Smooth muscle cell (in vitro differentiated cells): ENCODE measurements at regions not wholly inside any gene's neighbourhood (a gene's known extent, or its start where the extent isn't known, plus 50 kb on each side); places are given as distances from the start of the nearest gene placed in this dataset.
A peak's percentile ranks its signal among the peaks of the same experiment; 100 is the strongest.
"Not testable (repeated sequence)": the region's sequence is repeated elsewhere in the genome, so short reads cannot be mapped to it uniquely, and the experiment has no call there.

Source experiments
- DNase-seq: peaks from one replicate; lab custom pipeline; 2025; ENCODE audit not compliant: unreplicated experiment; lab: John Stamatoyannopoulos, UW
- H2AFZ ChIP-seq: fragments of 200-600 bp; sonication (generic); 2 replicates; pipeline ENCODE4 v1.6.0; 2016; ENCODE audit warnings: antibody characterized with exemption, low read depth, mild to moderate bottlenecking
- H3F3A ChIP-seq: fragments of 200-600 bp; sonication (generic); 2 replicates; pipeline ENCODE4 v1.6.0; 2017; ENCODE audit warnings: antibody characterized with exemption, low read depth
- H3K27ac ChIP-seq: fragments of 200-600 bp; sonication (generic); 2 replicates; pipeline ENCODE4 v1.5.1; 2016; ENCODE audit warnings: low read depth, mild to moderate bottlenecking
- H3K27me3 ChIP-seq: fragments of 200-600 bp; sonication (generic); 2 replicates; pipeline ENCODE4 v1.6.1; 2016; ENCODE audit warnings: low read depth, mild to moderate bottlenecking
- H3K36me3 ChIP-seq: fragments of 200-600 bp; sonication (generic); 2 replicates; pipeline ENCODE4 v1.5.1; 2016; ENCODE audit warnings: low read depth
- H3K4me1 ChIP-seq: fragments of 200-600 bp; sonication (generic); 2 replicates; pipeline ENCODE4 v1.5.1; 2016; ENCODE audit warnings: low read depth
- H3K4me2 ChIP-seq: fragments of 200-600 bp; sonication (generic); 2 replicates; pipeline ENCODE4 v1.6.0; 2016; ENCODE audit warnings: mild to moderate bottlenecking
- H3K4me3 ChIP-seq: fragments of 200-600 bp; sonication (generic); 2 replicates; pipeline ENCODE4 v1.5.1; 2016; ENCODE audit warnings: mild to moderate bottlenecking
- H3K79me2 ChIP-seq: fragments of 200-600 bp; sonication (generic); 2 replicates; pipeline ENCODE4 v1.6.0; 2016; ENCODE audit warnings: low read depth, mild to moderate bottlenecking
- H3K9ac ChIP-seq: fragments of 200-600 bp; sonication (generic); 2 replicates; pipeline ENCODE4 v1.6.0; 2016; ENCODE audit warnings: low read depth
- H3K9me3 ChIP-seq: fragments of 200-600 bp; sonication (generic); replicated peaks from 2 replicates; pipeline ENCODE4 v1.5.1; 2016; ENCODE audit warnings: low read depth
- H4K20me1 ChIP-seq: fragments of 200-600 bp; sonication (generic); 2 replicates; pipeline ENCODE4 v1.6.0; 2016; ENCODE audit warnings: low read depth
- CTCF ChIP-seq: fragments of 200-600 bp; sonication (generic); IDR thresholded peaks from 2 replicates; pipeline ENCODE4 v1.5.1; 2017; ENCODE audit warnings: borderline replicate concordance, mild to moderate bottlenecking, antibody characterized with exemption; ENCODE audit not compliant: insufficient read depth, poor library complexity, severe bottlenecking
- WGBS: methylation state at CpG from one replicate; pipeline ENCODE4 v1.1.7; 2016; ENCODE audit warnings: low lambda C conversion rate; 5-methylcytosine and 5-hydroxymethylcytosine counted together

GRCh38 chr15:46088486-46089445, 453.9 kb downstream of the SQOR start:
- Histone ChIP-seq H3F3A (no peaks in the 10 kb centered on the region), H3K4me3 (no peak overlapping the region), H3K4me1 (peaks cover 5% of the 10 kb centered on the region), H3K9me3 (no peaks in the 10 kb centered on the region), H3K36me3 (no peaks in the 10 kb centered on the region), H3K79me2 (no peaks in the 10 kb centered on the region), H4K20me1 (no peaks in the 10 kb centered on the region), H3K4me2 (no peak overlapping the region), H2AFZ (no peak overlapping the region), H3K27me3 (no peaks in the 10 kb centered on the region), H3K27ac (no peak overlapping the region), H3K9ac (no peak overlapping the region)
- WGBS: 76% methylated on average over 3 of the region's 3 CpGs
- no peak for TF ChIP-seq CTCF
- no peak for DNase-seq

DNA sequence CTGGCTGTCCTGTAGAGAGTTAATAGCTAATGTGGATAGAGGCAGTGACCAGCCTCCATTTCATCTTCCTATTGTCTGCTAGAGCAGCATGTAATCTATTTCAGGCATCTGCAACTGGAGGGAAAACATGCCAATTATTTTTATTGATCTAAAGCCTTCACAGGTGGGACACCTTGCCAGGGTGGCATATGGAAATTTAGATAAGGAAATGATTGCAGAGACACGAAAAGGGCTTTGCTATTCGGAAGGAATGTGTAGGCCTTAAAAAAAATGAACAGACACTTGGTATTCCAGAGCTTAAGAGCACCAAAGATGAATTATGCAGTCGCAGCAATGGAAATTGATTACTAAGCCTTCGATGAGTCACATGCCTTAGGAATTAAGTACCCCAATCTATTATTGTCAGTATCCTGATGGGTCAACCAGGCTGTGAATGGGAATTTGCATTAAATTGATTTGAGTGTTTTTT, 454.7 kb downstream of the SQOR start:
- Histone ChIP-seq H3K79me2 (no peaks in the 10 kb centered on the region), H2AFZ (no peak overlapping the region), H3K4me1 (peaks cover 5% of the 10 kb centered on the region), H3K27ac (no peak overlapping the region), H3K4me2 (no peak overlapping the region), H3F3A (no peaks in the 10 kb centered on the region), H3K4me3 (no peak overlapping the region), H3K9ac (no peak overlapping the region), H3K36me3 (no peaks in the 10 kb centered on the region), H4K20me1 (no peaks in the 10 kb centered on the region), H3K9me3 (no peaks in the 10 kb centered on the region), H3K27me3 (no peaks in the 10 kb centered on the region)
- no peak for DNase-seq
- TF ChIP-seq CTCF: no peak
- WGBS: 60% methylated on average over 4 of the region's 4 CpGs

DNA sequence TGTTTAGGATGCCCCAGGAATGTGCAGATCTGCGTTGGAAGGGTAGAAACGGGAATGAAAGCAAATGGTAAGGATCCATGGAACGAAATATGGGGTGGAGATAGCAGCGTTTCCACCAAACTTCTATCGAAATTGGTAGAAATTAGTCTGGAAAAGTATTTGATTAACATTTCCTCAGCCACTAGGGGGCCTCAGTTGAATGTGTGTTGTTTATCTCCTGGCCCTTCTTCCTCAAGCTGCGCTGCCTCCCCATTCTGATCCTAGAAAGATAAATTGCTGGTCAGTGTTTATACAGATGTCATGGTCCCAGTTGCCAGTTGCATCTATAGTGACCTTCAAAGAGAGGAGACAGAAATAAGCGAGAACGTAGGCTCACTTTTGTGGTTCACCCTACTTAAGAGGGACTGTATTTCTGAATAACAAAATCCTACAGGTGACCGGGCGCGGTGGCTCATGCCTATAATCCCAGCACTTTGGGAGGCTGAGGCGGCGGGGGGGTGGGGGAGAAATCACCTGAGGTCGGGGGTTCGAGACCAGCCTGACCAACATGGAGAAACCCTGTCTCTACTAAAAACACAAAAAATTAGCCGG, 457.1 kb downstream of the SQOR start:
- no peaks in the 10 kb centered on the region for H4K20me1 ChIP-seq
- no peak for DNase-seq
- H3K27me3 ChIP-seq: no peaks in the 10 kb centered on the region
- H2AFZ ChIP-seq: no peak overlapping the region
- H3K36me3 ChIP-seq: no peaks in the 10 kb centered on the region
- WGBS: 67% methylated on average over 16 of the region's 16 CpGs
- H3K9me3 ChIP-seq: no peaks in the 10 kb centered on the region
- H3F3A ChIP-seq: no peaks in the 10 kb centered on the region
- peaks cover 5% of the 10 kb centered on the region for H3K4me1 ChIP-seq
- H3K4me2 ChIP-seq: no peak overlapping the region
- no peak overlapping the region for H3K4me3 ChIP-seq
- no peak overlapping the region for H3K9ac ChIP-seq
- no peak overlapping the region for H3K27ac ChIP-seq
- TF ChIP-seq CTCF: peak; percentile 66
- no peaks in the 10 kb centered on the region for H3K79me2 ChIP-seq

DNA sequence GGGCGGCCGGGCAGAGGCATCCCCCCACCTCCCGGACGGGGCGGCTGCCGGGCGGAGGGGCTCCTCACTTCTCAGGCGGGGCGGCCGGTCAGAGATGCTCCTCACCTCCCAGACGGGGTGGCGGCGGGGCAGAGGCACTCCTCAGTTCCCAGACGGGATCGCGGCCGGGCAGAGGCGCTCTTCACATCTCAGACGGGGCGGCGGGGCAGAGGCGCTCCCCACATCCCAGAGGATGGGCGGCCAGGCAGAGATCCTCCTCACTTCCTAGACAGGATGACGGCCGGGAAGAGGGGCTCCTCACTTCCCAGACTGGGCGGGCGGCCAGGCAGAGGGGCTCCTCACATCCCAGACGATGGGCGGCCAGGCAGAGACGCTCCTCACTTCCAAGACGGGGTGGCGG, 463.2 kb downstream of the SQOR start:
- H2AFZ ChIP-seq, H3K4me1 ChIP-seq, H3K9ac ChIP-seq, H3K27me3 ChIP-seq, DNase-seq, H3K27ac ChIP-seq, H3K9me3 ChIP-seq, H3K4me3 ChIP-seq, H3K79me2 ChIP-seq, H4K20me1 ChIP-seq, H3K36me3 ChIP-seq, H3K4me2 ChIP-seq, H3F3A ChIP-seq: not testable (repeated sequence)
- 97% methylated on average over 32 of the region's 32 CpGs for WGBS
